ENCODE measurements at regions not wholly inside any gene's neighbourhood (a gene's known extent, or its start where the extent isn't known, plus 50 kb on each side); places are given as distances from the start of the nearest gene placed in this dataset.
A peak's percentile ranks its signal among the peaks of the same experiment; 100 is the strongest.

DNA sequence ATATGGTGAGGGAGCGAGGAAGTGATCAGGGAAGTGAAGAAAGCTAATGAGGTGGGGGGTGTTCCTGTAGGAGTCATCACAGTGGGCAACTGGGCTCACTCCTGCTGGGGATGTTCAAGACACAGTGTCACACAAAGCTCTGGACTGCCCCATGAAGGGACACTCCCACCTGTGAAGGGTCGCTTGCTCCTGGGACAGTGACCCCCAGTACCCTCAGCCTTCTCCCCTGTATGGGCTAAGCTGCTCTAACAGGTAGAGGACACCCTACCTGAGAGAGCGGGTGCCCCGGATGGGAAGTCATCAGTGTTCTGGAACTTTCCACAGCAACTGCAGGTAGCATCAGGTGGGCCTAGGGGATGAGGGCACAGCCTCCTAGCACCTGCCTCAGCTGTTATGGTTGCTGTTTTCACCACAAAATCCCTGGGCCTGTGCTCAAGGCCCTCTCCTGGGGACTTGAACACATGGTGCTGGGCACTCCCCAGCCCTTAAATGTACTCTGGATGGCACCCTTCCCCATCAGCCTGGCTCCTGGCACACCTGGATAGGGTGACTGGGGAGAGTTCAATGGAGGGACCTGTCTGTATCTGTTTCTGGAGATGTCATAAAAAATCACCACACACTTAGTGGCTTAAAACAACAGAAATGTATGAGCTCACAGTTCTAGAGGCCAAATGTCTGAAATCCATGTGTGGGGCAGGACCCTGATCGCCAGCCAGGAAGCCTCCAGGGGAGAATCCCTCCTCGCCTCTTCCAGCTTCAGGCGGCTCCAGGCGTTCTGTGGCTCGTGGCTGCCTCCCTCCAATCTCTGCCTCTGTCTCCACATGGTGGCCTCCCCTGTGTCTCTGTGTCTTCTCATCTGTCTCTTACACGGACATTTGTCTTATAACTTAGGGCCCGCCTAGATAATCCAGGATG, 104.0 kb upstream of the CDH5 start:
- TF ChIP-seq, protein P1, sequence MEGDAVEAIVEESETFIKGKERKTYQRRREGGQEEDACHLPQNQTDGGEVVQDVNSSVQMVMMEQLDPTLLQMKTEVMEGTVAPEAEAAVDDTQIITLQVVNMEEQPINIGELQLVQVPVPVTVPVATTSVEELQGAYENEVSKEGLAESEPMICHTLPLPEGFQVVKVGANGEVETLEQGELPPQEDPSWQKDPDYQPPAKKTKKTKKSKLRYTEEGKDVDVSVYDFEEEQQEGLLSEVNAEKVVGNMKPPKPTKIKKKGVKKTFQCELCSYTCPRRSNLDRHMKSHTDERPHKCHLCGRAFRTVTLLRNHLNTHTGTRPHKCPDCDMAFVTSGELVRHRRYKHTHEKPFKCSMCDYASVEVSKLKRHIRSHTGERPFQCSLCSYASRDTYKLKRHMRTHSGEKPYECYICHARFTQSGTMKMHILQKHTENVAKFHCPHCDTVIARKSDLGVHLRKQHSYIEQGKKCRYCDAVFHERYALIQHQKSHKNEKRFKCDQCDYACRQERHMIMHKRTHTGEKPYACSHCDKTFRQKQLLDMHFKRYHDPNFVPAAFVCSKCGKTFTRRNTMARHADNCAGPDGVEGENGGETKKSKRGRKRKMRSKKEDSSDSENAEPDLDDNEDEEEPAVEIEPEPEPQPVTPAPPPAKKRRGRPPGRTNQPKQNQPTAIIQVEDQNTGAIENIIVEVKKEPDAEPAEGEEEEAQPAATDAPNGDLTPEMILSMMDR (IDR thresholded peaks at IDR 0.05; ENCODE audit: low read depth, low read length), result no peak
- peak in 1 of 2 donors; percentile 49 for DNase-seq (ENCODE audit: low read depth in 2 of 2)
- H3K4me3 ChIP-seq (replicated peaks in 1 of 2; ENCODE audit: low read depth in 2 of 2, low read length in 2 of 2), result no peak overlapping the region

DNA sequence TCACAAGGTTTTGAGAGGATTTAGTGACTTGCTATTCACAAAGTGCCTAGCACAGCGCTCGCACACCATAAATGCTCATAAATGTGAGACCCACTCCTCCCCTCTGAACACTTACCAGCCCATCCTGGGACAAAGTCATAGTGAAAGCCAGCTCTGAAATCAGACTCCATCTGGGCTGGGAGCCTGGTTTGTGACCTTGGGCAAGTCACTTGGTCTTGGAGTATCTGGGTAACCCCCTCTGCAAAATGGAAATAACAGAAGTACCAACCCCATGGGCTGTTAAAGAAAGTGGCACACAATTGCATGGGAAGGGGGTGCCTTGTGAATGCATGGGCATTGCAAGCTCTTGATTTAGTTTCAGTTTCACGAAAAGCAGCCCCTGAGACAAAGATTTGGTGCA, 104.7 kb upstream of the CDH5 start:
- TF ChIP-seq, protein P1 (IDR thresholded peaks at IDR 0.05; ENCODE audit: low read depth, low read length), result no peak
- DNase-seq (ENCODE audit: low read depth in 2 of 2), result no peak
- H3K4me3 ChIP-seq (replicated peaks in 1 of 2; ENCODE audit: low read depth in 2 of 2, low read length in 2 of 2), result no peak overlapping the region

DNA sequence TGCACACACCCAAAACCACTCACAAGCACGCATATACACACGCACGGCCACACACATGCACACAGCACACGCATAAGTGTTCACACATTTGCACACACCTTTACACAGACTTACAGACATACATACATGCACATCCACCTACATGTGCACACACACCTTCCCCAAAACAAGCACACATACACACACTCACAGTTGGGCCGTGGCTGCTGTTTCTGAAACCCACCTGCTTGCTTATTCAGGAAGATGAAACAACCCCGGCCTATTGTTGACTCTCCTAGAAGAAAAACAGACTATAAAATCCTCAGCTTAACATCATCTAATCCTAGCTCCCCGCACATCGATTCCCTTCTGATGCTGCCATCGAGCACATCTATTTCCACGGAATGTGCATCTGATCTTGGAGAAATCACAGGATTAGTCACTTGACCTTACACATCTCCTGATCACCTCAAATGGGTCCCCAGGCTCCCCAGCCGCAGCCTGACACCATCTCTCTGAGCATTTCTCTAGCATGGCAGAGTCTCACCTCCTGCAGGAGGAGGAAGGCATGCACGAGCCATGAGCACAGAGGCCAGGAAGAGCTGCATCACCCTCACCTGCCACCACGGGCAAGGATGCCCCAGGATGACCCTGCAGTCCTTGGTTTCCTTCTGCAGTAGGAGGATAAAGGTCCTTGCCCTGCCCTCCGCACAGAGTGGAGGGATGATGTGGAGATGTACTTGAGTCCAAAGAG, 105.8 kb upstream of the CDH5 start:
- TF ChIP-seq, protein P1 (IDR thresholded peaks at IDR 0.05; ENCODE audit: low read depth, low read length), result no peak
- H3K4me3 ChIP-seq (replicated peaks in 1 of 2; ENCODE audit: low read depth in 2 of 2, low read length in 2 of 2), result no peak overlapping the region
- no peak for DNase-seq (ENCODE audit: low read depth in 2 of 2)

DNA sequence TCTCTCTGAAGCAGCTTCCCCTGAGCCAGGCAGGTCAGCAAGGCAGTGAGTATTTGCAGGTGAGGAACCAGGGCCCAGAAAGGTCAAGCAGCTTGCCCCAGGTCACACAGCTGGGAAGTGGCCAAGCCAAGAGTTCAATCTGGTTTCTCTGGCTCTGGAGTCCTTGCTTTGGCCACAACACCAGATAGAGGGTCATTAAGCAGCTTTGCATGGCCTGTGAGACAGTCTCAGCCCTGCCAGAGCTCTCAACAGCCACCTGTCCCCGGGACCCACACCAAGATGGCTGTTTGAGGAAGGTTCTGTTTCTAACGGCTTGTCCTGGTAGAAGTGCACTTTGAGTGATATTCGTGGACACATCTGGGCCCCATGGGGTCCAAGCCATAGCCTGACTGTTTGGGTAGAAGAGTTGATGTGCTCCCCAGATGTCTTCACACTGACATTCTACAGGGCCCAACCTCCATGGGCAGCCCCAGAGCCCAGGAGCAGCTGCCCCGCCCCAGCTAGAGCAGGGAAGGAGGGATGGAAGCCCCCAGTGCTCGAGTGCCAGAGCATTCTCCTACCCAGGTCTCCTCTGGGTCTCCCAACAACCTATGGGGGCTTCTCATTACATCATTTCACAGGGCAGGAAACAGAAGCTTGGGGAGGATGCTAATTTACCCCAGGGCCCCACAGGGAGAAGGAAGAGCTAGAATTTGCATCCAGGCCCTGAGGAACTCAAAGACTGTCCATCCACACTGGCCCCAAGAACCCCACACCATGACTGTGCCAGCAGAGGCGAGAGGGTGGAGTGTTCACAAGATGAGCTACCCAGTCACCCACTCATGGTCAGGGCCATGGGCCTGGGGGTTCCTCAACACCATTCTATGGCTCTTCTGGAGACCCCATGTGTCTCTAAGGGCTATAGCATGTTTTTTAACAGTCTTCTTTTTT, 107.3 kb upstream of the CDH5 start:
- no peak for DNase-seq (ENCODE audit: low read depth in 2 of 2)
- TF ChIP-seq, protein P1 (IDR thresholded peaks at IDR 0.05; ENCODE audit: low read depth, low read length), result no peak
- H3K4me3 ChIP-seq (replicated peaks in 1 of 2; ENCODE audit: low read depth in 2 of 2, low read length in 2 of 2), result no peak overlapping the region

DNA sequence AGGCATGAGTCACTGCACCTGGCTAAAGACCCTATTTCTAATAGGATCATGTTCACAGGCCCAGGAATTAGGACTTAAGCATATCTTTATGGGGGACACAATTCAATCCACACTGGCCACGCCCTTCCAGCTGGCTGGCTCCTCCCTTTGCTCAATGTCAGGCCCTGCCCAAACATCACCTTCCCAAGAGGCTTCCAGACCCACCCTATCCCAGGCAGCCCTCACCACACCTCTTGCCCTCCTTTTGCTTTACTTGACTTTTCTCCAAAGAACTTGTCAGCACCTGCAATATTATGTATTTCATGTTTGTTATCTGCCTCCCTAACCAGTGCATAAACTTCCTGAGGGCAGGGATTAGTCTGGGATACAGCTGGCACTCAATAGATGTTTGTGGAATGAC, 109.6 kb upstream of the CDH5 start:
- H3K4me3 ChIP-seq (replicated peaks in 1 of 2; ENCODE audit: low read depth in 2 of 2, low read length in 2 of 2), result no peak overlapping the region
- DNase-seq (ENCODE audit: low read depth in 2 of 2), result no peak
- TF ChIP-seq, protein P1 (IDR thresholded peaks at IDR 0.05; ENCODE audit: low read depth, low read length), result no peak

DNA sequence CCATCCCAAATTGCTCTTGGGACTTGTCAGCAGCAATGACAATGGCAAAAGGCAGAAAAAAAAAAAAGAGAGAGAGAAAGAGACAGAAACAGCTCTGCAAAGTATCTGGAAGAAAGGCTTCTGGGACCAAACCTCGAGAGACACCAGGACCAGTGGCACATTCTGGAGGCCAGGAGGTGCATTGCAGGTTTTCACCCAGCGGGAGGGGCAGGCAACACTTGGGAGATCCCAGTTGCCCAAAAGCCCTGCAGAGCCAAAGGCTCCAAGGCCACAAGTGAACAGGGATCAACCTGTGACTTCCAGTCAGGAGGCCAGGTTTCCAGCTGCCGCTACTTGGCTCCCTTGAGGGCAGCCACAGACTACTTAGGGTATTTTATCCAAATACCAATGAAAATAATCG, 110.8 kb upstream of the CDH5 start:
- no peak for DNase-seq (ENCODE audit: low read depth in 2 of 2)
- no peak overlapping the region for H3K4me3 ChIP-seq (replicated peaks in 1 of 2; ENCODE audit: low read depth in 2 of 2, low read length in 2 of 2)
- TF ChIP-seq, protein P1 (IDR thresholded peaks at IDR 0.05; ENCODE audit: low read depth, low read length), result no peak

Measured in cardiac fibroblast (primary cell).